SK-N-SH treated with all-trans-retinoic acid at 6 μM for 48 hours (cell line): ENCODE measurements at regions not wholly inside any gene's neighbourhood (a gene's known extent, or its start where the extent isn't known, plus 50 kb on each side); places are given as distances from the start of the nearest gene placed in this dataset.

Source experiments
- ARNTL ChIP-seq: fragments of 450-650 bp; formaldehyde crosslinking; IDR thresholded peaks from 2 replicates; pipeline ENCODE4 v1.5.0; 2020; ENCODE audit warnings: low read depth, mild to moderate bottlenecking, moderate library complexity, borderline replicate concordance
- BACH2 ChIP-seq: fragments of 250-450 bp; sonication (Bioruptor Pico); IDR thresholded peaks from 2 replicates; pipeline ENCODE4 v1.9.0; 2021; ENCODE audit warnings: mild to moderate bottlenecking, borderline replicate concordance
- GLIS3 ChIP-seq: fragments of 250-450 bp; sonication (Bioruptor Pico); IDR thresholded peaks from 2 replicates; pipeline ENCODE4 v1.5.0; 2020; ENCODE audit warnings: mild to moderate bottlenecking, moderate library complexity
- PATZ1 ChIP-seq: fragments of 250-450 bp; sonication (Bioruptor Pico); IDR thresholded peaks from 2 replicates; pipeline ENCODE4 v1.8.0; 2020; ENCODE audit warnings: mild to moderate bottlenecking, moderate library complexity, borderline replicate concordance
- POU6F1 ChIP-seq: fragments of 250-450 bp; sonication (Bioruptor Pico); IDR thresholded peaks from 2 replicates; pipeline ENCODE4 v1.8.0; 2021; ENCODE audit warnings: low read depth, mild to moderate bottlenecking, moderate library complexity, borderline replicate concordance
- PPARA ChIP-seq: fragments of 250-450 bp; sonication (Bioruptor Pico); IDR thresholded peaks from 2 replicates; pipeline ENCODE4 v1.5.0; 2020; ENCODE audit warnings: mild to moderate bottlenecking, borderline replicate concordance
- RARB ChIP-seq: fragments of 250-450 bp; sonication (Bioruptor Pico); IDR thresholded peaks from 2 replicates; pipeline ENCODE4 v1.8.0; 2021; ENCODE audit warnings: mild to moderate bottlenecking, moderate library complexity
- TOX ChIP-seq: fragments of 250-450 bp; sonication (Bioruptor Pico); IDR thresholded peaks from 2 replicates; pipeline ENCODE4 v1.8.0; 2021; ENCODE audit warnings: mild to moderate bottlenecking, moderate library complexity, borderline replicate concordance
- ZFP30 ChIP-seq: fragments of 450-650 bp; formaldehyde crosslinking; IDR thresholded peaks from 2 replicates; pipeline ENCODE4 v1.5.0; 2022; ENCODE audit warnings: mild to moderate bottlenecking, moderate library complexity
- ZNF565 ChIP-seq: fragments of 450-650 bp; formaldehyde crosslinking; conservative IDR thresholded peaks from 2 replicates; pipeline ENCODE4 v1.5.0; 2020; ENCODE audit warnings: low read depth, mild to moderate bottlenecking, moderate library complexity

GRCh38 chrX:25872786-25873185 lies 265.4 kb upstream of the MAGEB18 start:
- TF ChIP-seq PPARA (no peak), POU6F1 (CRISPR knock-in tag) (no peak), TOX (CRISPR knock-in tag) (no peak), ARNTL (CRISPR knock-in tag) (no peak), PATZ1 (CRISPR knock-in tag) (no peak), GLIS3 (CRISPR knock-in tag) (no peak), RARB (CRISPR knock-in tag) (no peak), ZNF565 (no peak), BACH2 (CRISPR knock-in tag) (no peak), ZFP30 (CRISPR knock-in tag) (no peak)
